SU-DHL-6 (cell line): ENCODE measurements at regions not wholly inside any gene's neighbourhood (a gene's known extent, or its start where the extent isn't known, plus 50 kb on each side); places are given as distances from the start of the nearest gene placed in this dataset.

Source experiments
- H2AFZ ChIP-seq: fragments of 200-600 bp; sonication (generic); 2 replicates; pipeline ENCODE4 v1.6.1; 2014; ENCODE audit warnings: low read depth, mild to moderate bottlenecking, moderate library complexity, mixed read lengths, antibody characterized with exemption, low read length; ENCODE audit not compliant: severe bottlenecking
- H3F3A ChIP-seq: fragments of 200-600 bp; shearing (Covaris generic); 2 replicates; pipeline ENCODE4 v1.6.0; 2016; ENCODE audit warnings: antibody characterized with exemption, mild to moderate bottlenecking; ENCODE audit not compliant: insufficient read depth
- H3K27ac ChIP-seq: fragments of 200-600 bp; sonication (generic); 2 replicates; pipeline ENCODE4 v1.5.1; 2016; ENCODE audit warnings: low read depth, mild to moderate bottlenecking, low read length, moderate library complexity, mixed read lengths
- H3K27me3 ChIP-seq: fragments of 200-600 bp; sonication (generic), shearing (Covaris generic); 2 replicates; pipeline ENCODE4 v1.6.0; 2014; ENCODE audit warnings: mild to moderate bottlenecking, low read length
- H3K36me3 ChIP-seq: fragments of 200-600 bp; sonication (generic); 2 replicates; pipeline ENCODE4 v1.6.1; 2014; ENCODE audit warnings: mild to moderate bottlenecking, low read length, mixed read lengths
- H3K4me2 ChIP-seq: fragments of 300-600, 200-600 bp; shearing (Covaris generic), sonication (generic); 2 replicates; pipeline ENCODE4 v1.6.0; 2014; ENCODE audit warnings: low read length, low read depth, mild to moderate bottlenecking; ENCODE audit not compliant: poor library complexity, severe bottlenecking
- H3K4me3 ChIP-seq: fragments of 200-600 bp; sonication (generic); 2 replicates; pipeline ENCODE4 v1.5.1; 2014; ENCODE audit warnings: antibody characterized with exemption, low read length, mild to moderate bottlenecking, mixed read lengths; ENCODE audit not compliant: insufficient read depth, poor library complexity, severe bottlenecking
- H3K79me2 ChIP-seq: fragments of 200-600 bp; sonication (generic); 2 replicates; pipeline ENCODE4 v1.6.1; 2014; ENCODE audit warnings: mild to moderate bottlenecking, low read length, moderate library complexity; ENCODE audit not compliant: insufficient read depth
- H3K9ac ChIP-seq: fragments of 200-600 bp; sonication (generic); 2 replicates; pipeline ENCODE4 v1.7.0; 2014; ENCODE audit warnings: mild to moderate bottlenecking, low read length
- H3K9me2 ChIP-seq: fragments of 200-600 bp; sonication (generic); replicated peaks from 2 replicates; pipeline ENCODE4 v1.6.1; 2014; ENCODE audit warnings: low read length; ENCODE audit not compliant: insufficient read depth
- H3K9me3 ChIP-seq: fragments of 200-600 bp; sonication (generic); 2 replicates; pipeline ENCODE4 v1.6.1; 2014; ENCODE audit warnings: low read length, mixed read lengths; ENCODE audit not compliant: insufficient read depth
- H4K20me1 ChIP-seq: fragments of 200-600 bp; sonication (generic); 2 replicates; pipeline ENCODE4 v1.6.1; 2014; ENCODE audit warnings: low read depth, mild to moderate bottlenecking, antibody characterized with exemption, low read length, moderate library complexity, mixed read lengths
- EZH2phosphoT487 ChIP-seq: fragments of 200-600 bp; sonication (generic), shearing (Covaris generic); conservative IDR thresholded peaks from 2 replicates; pipeline ENCODE4 v1.6.1; 2018; ENCODE audit warnings: mild to moderate bottlenecking, antibody characterized with exemption, low read length, moderate library complexity, mixed read lengths
- TF ChIP-seq, protein P1 (sequence below): fragments of 200-600 bp; sonication (generic); IDR thresholded peaks from one replicate; pipeline ENCODE4 v1.5.1; 2017; ENCODE audit warnings: antibody characterized with exemption, mild to moderate bottlenecking, low read length, moderate library complexity; ENCODE audit not compliant: insufficient read depth, poor library complexity, severe bottlenecking

DNA sequence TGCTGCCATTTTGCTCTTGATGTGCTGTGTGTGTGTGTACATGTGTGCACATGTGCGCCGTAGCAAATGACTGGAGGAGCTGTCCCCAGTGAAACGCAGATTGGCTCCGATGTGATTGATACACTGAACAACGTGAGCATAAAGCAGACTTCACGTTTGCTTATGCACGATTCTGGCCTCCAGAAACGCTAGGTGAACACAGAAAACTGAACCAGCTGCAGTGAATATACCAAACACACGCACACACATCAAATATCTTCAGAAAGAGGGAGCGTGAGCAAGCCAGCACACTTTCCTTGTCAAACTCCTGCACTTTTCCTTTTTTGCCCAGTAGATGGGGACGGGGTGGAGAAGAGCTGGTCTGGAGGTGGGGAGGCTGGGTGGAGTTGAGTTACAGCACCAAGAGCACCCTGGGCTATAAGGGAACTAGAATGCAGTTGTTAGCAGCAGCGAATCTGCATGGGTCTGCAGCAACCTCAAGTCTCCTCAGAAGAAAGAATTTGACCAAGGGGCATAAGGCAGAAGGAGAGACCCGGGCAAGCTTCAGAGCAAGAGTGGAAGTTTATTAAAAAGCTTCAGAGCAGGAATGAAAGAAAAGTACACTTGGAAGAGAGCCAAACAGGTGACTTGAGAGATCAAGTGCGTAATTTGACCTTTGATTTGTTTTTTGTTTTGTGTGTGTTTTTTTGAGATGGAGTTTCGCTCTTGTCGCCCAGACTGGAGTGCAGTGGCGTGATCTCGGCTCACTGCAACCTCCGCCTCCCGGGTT is 77.8 kb upstream of the CADM1 start:
- TF ChIP-seq EZH2phosphoT487: no peak
- TF ChIP-seq, protein P1, sequence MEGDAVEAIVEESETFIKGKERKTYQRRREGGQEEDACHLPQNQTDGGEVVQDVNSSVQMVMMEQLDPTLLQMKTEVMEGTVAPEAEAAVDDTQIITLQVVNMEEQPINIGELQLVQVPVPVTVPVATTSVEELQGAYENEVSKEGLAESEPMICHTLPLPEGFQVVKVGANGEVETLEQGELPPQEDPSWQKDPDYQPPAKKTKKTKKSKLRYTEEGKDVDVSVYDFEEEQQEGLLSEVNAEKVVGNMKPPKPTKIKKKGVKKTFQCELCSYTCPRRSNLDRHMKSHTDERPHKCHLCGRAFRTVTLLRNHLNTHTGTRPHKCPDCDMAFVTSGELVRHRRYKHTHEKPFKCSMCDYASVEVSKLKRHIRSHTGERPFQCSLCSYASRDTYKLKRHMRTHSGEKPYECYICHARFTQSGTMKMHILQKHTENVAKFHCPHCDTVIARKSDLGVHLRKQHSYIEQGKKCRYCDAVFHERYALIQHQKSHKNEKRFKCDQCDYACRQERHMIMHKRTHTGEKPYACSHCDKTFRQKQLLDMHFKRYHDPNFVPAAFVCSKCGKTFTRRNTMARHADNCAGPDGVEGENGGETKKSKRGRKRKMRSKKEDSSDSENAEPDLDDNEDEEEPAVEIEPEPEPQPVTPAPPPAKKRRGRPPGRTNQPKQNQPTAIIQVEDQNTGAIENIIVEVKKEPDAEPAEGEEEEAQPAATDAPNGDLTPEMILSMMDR: no peak
- no peak overlapping the region for H2AFZ ChIP-seq

DNA sequence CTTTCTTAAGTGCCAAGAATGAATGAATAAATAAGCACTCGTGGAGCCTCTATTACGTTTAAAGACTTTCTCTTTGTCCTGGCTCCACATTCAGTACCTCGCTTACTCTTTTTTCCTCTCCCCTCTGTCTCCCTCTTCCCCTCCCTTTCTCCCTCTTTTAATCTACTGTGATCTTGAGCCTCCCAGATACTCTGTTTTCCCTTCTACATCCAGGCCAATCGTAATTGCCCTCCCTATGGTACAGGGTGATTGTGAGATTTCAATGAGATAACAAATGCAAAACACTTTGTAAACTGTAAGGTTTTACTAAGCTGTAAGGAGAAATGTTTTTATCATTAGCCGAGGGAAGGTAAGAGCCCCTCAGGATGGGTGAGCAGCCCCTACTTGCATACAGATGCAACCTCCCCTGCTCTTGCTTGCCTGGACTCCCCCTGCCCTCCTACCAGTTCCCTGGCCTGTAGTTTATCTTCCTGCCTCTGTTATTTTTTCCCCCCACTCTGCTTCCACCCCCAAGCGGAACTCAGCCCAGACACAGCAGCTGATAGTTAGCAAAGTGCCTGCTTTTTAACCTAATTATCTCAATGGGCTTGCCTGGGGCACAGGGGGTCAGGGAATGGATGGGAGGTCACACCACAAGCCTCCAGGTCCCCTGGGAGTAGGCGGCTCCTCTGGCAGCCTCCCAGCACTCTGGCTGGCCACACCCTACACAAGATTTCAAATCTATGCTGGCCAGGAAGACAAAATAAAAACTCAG is 76.9 kb upstream of the CADM1 start:
- no peaks in the 10 kb centered on the region for H3K9me2 ChIP-seq
- no peak for TF ChIP-seq EZH2phosphoT487
- TF ChIP-seq, protein P1: no peak
- no peaks in the 10 kb centered on the region for H3K27me3 ChIP-seq
- no peak overlapping the region for H3K27ac ChIP-seq
- no peaks in the 10 kb centered on the region for H3K79me2 ChIP-seq
- H3F3A ChIP-seq: no peaks in the 10 kb centered on the region
- no peaks in the 10 kb centered on the region for H3K9me3 ChIP-seq
- no peak overlapping the region for H2AFZ ChIP-seq
- no peaks in the 10 kb centered on the region for H4K20me1 ChIP-seq
- no peak overlapping the region for H3K9ac ChIP-seq
- H3K36me3 ChIP-seq: no peaks in the 10 kb centered on the region
- no peak overlapping the region for H3K4me3 ChIP-seq
- H3K4me2 ChIP-seq: no peak overlapping the region

More for the DNA sequence above, 77.8 kb upstream of the CADM1 start:
- Histone ChIP-seq H3K36me3 (no peaks in the 10 kb centered on the region), H3K4me3 (no peak overlapping the region), H3F3A (no peaks in the 10 kb centered on the region), H3K4me2 (no peak overlapping the region), H3K27ac (no peak overlapping the region), H3K9me2 (no peaks in the 10 kb centered on the region), H3K9ac (no peak overlapping the region), H4K20me1 (no peaks in the 10 kb centered on the region), H3K27me3 (no peaks in the 10 kb centered on the region), H3K9me3 (no peaks in the 10 kb centered on the region), H3K79me2 (no peaks in the 10 kb centered on the region)

DNA sequence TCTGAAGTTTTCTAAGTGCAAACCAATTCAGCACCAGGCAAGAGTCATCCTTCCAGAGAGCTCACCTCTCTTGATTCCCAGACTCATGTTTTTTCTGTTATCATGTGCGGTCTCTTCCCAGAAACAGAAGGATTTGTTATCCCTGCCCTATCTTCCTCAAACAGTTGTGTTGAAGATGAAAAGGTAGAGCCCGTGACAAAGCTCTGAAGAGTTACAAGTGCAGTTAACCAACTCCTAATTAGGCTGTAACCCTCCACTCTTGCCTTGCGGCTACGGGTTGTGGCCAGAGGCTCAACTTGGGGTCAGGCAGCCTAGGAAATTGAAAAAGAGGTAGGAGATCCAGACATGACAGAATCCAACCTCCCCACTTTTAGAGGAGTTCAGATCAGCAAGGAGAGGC is 76.2 kb upstream of the CADM1 start:
- H3K27ac ChIP-seq: no peak overlapping the region
- TF ChIP-seq EZH2phosphoT487: no peak
- TF ChIP-seq, protein P1: no peak

More for the DNA sequence above, 76.2 kb upstream of the CADM1 start:
- Histone ChIP-seq H3K27me3 (no peaks in the 10 kb centered on the region), H3K36me3 (no peaks in the 10 kb centered on the region), H3K4me2 (no peak overlapping the region), H2AFZ (no peak overlapping the region), H3K79me2 (no peaks in the 10 kb centered on the region), H3F3A (no peaks in the 10 kb centered on the region), H3K9ac (no peak overlapping the region), H3K9me2 (no peaks in the 10 kb centered on the region), H3K9me3 (no peaks in the 10 kb centered on the region), H4K20me1 (no peaks in the 10 kb centered on the region), H3K4me3 (no peak overlapping the region)
